Upper lobe of left lung (tissue), 6 donors: ENCODE measurements at regions not wholly inside any gene's neighbourhood (a gene's known extent, or its start where the extent isn't known, plus 50 kb on each side); places are given as distances from the start of the nearest gene placed in this dataset.

Source experiments
- ATAC-seq, 2 donors: fragments of 200-7000 bp; cut with Tn5 transposase; one replicate each; pipeline ENCODE4 v1.9.1; 2022; ENCODE audit warnings: mild to moderate bottlenecking in 2 of 2, moderate library complexity in 2 of 2; ENCODE audit not compliant: low FRiP score in 2 of 2
- DNase-seq, 2 donors: peaks; one replicate each; pipeline ENCODE4 v3.0.0-alpha.2; 2019 to 2020
- H3K27ac ChIP-seq, 4 donors: fragments of 200-600 bp; sonication (generic); one replicate each; pipeline ENCODE4 v1.5.1; 2016 to 2019
- H3K27me3 ChIP-seq, 4 donors: fragments of 200-600 bp; sonication (generic); one replicate each; pipeline ENCODE4 v1.5.1; 2017 to 2019
- H3K36me3 ChIP-seq, 4 donors: fragments of 200-600 bp; sonication (generic); one replicate each; pipeline ENCODE4 v1.5.1; 2016 to 2019
- H3K4me1 ChIP-seq, 4 donors: fragments of 200-600 bp; sonication (generic); one replicate each; pipeline ENCODE4 v1.5.1; 2018 to 2019
- H3K4me3 ChIP-seq, 4 donors: fragments of 200-600 bp; sonication (generic); one replicate each; pipeline ENCODE4 v1.5.1; 2017 to 2019; ENCODE audit warnings: mild to moderate bottlenecking in 2 of 4, moderate library complexity in 1 of 4
- H3K9me3 ChIP-seq, 4 donors: fragments of 200-600 bp; sonication (generic); one replicate each; pipeline ENCODE4 v1.5.1; 2018 to 2019
- CTCF ChIP-seq, 6 experiments: fragments of 450-650 bp in 4 of 6; fragments of 200-600 bp in 2 of 6; sonication (generic) in 2 of 6; IDR thresholded peaks; one replicate each; pipeline ENCODE4 v1.5.1; 2016 to 2019; ENCODE audit warnings: antibody characterized with exemption in 6 of 6
- EP300 ChIP-seq, 4 donors: sonication (generic); formaldehyde crosslinking; IDR thresholded peaks; one replicate each; pipeline ENCODE4 v1.5.1; 2017; ENCODE audit warnings: antibody characterized with exemption in 4 of 4, control low read depth in 2 of 4
- POLR2A ChIP-seq, 4 donors: fragments of 450-650 bp; IDR thresholded peaks; one replicate each; pipeline ENCODE4 v1.5.1; 2016 to 2017; ENCODE audit warnings: antibody characterized with exemption in 4 of 4, mild to moderate bottlenecking in 2 of 4
- POLR2AphosphoS5 ChIP-seq, 2 donors: sonication (generic); formaldehyde crosslinking; IDR thresholded peaks; one replicate each; pipeline ENCODE4 v1.5.1; 2017; ENCODE audit warnings: antibody characterized with exemption in 2 of 2
- WGBS, 2 donors: methylation state at CpG; one replicate each; pipeline ENCODE4 v1.1.5; 2017 to 2018; 5-methylcytosine and 5-hydroxymethylcytosine counted together
- donor health status: DM: no; HTN: no; CAD: no; lungs with moderate emphysema.
- donor health status: DM: no; HTN: yes; CAD: no; lungs with severe emphysema.

DNA sequence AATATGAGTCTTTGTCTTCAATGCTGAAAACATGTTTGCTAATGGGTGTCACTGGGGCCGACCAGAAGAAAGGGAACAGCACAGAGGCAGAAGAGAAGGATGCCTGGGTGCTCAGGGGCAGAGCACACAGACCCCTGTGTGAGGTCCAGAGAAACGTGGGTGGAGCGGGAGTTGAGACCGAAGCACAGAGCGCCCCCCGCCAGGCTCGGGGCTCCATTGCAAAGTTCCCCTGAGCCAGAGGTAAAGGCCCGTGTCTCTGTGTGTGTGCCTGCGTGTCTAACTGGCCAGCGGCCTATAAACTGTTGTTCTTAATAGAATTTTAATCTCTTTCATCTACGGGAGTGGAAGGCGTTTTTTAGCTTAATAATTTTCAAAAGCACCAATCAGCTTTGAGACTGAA, 343.1 kb downstream of the TEX29 start:
- peak in 1 of 2 donors; percentile 57 for DNase-seq
- Histone ChIP-seq H3K36me3 (no peaks in the 10 kb centered on the region), H3K4me1 (peaks cover 0 to 3% (median 0%) of the 10 kb centered on the region in 4 donors), H3K27ac (no peak overlapping the region), H3K9me3 (no peaks in the 10 kb centered on the region), H3K4me3 (no peak overlapping the region), H3K27me3 (no peaks in the 10 kb centered on the region)
- 71 to 75% methylated on average over 12 of the region's 12 CpGs for WGBS, 2 donors
- no peak for TF ChIP-seq POLR2A (IDR thresholded peaks at IDR 0.05)
- TF ChIP-seq EP300 (IDR thresholded peaks at IDR 0.05), result no peak
- TF ChIP-seq CTCF (IDR thresholded peaks at IDR 0.05), result no peak
- no peak for TF ChIP-seq POLR2AphosphoS5 (IDR thresholded peaks at IDR 0.05)
- ATAC-seq, result no peak

DNA sequence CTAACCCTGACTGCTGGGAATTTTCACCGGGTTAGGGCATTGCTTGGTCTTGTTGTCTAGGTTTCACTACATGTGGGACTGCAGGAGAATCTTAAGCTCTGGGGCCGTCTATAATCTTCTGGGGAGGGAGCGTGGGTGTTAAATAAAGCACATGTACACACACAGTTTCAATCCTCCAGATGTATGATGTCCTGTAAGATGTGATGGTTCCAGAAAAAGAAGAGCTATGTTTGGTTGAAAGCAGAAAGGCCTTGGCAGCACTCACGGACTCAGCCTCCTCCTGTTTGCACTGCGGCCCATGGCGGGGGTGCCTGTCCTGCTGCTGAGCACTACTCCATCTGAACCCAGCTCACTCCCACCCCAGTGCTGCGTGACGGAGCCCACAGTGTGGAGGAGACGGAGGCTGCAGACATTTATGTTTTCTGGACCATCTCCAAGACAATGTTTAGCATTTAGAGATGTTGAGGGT, 343.5 kb downstream of the TEX29 start:
- TF ChIP-seq CTCF (IDR thresholded peaks at IDR 0.05) (no peak), POLR2A (IDR thresholded peaks at IDR 0.05) (no peak), POLR2AphosphoS5 (IDR thresholded peaks at IDR 0.05) (no peak), EP300 (IDR thresholded peaks at IDR 0.05) (no peak)
- WGBS, 2 donors, result 71 to 83% methylated on average over 8 to 9 of the region's 9 CpGs
- no peak overlapping the region for H3K4me3 ChIP-seq
- peaks cover 0 to 3% (median 0%) of the 10 kb centered on the region in 4 donors for H3K4me1 ChIP-seq
- ATAC-seq (no peak), DNase-seq (no peak)
- H3K9me3 ChIP-seq, result no peaks in the 10 kb centered on the region
- H3K27ac ChIP-seq, result no peak overlapping the region
- no peaks in the 10 kb centered on the region for H3K36me3 ChIP-seq
- H3K27me3 ChIP-seq, result no peaks in the 10 kb centered on the region

GRCh38 chr13:111664696-111665095, 344.3 kb downstream of the TEX29 start:
- H3K27ac ChIP-seq, result no peak overlapping the region
- ATAC-seq (no peak), DNase-seq (no peak)
- H3K36me3 ChIP-seq, result no peaks in the 10 kb centered on the region
- WGBS, 2 donors, result 80 to 85% methylated on average over 2 to 4 of the region's 4 CpGs
- peaks cover 0 to 3% (median 0%) of the 10 kb centered on the region in 4 donors for H3K4me1 ChIP-seq
- TF ChIP-seq CTCF (IDR thresholded peaks at IDR 0.05) (no peak), POLR2A (IDR thresholded peaks at IDR 0.05) (no peak), EP300 (IDR thresholded peaks at IDR 0.05) (no peak), POLR2AphosphoS5 (IDR thresholded peaks at IDR 0.05) (no peak)
- H3K27me3 ChIP-seq, result no peaks in the 10 kb centered on the region
- H3K4me3 ChIP-seq, result no peak overlapping the region
- no peaks in the 10 kb centered on the region for H3K9me3 ChIP-seq

DNA sequence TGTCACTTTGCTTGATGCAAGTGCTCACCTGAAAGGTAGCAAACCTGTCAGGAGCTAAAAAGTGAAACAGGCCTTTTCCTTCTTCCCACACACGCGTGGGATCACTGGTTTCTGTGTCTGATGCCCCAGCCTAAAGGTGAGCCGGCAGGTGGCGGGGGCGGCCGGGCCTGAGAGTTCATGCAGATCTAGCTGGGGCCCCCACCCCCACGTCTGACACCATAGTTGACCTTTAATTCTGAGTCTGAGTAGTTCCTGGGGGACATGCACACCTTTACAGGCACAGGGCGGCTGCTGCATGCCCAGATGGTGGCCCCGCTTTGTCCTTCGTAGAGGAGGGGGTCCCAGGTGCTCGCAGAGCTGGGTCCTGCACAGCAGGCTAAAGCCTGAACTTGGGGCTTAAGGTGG, 345.3 kb downstream of the TEX29 start:
- H3K27ac ChIP-seq, result no peak overlapping the region
- H3K4me1 ChIP-seq, result peaks cover 0 to 3% (median 0%) of the 10 kb centered on the region in 4 donors
- ATAC-seq, result no peak
- H3K36me3 ChIP-seq, result no peaks in the 10 kb centered on the region
- H3K9me3 ChIP-seq, result no peaks in the 10 kb centered on the region
- no peak for TF ChIP-seq POLR2A (IDR thresholded peaks at IDR 0.05)
- H3K27me3 ChIP-seq, result no peaks in the 10 kb centered on the region
- DNase-seq, result peak in 1 of 2 donors; percentile 68
- WGBS, 2 donors, result 74 to 80% methylated on average over 9 to 11 of the region's 11 CpGs
- no peak overlapping the region for H3K4me3 ChIP-seq

DNA sequence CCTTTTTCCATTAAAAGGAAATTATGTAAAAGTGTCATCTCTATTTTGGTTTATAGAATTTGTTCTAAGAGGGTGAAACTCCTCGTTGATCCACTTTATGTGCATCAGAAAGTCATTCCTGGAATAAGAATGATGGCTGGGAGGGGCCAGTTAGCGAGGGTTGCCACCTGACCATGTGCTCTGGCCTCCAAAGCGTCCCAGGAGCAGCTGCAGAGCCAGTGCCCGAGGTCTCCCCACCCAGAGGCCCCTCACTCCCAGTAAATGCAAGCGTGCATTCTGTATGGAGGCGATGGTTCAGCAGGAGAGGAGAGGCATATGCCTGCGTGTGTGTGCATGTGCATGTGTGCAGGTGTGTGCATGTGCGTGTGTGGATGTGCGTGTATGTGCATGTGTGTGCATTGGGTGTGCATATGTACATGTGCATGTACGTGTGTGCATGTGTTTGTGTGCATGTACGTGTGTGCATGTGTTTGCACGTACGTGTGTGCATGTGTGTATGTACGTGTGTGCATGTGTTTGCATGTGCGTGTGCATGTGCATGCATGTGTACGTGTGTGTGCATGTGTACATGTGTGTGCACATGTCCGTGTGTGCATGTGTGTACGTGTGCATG, 345.8 kb downstream of the TEX29 start:
- ATAC-seq (no peak), DNase-seq (no peak)
- 78 to 82% methylated on average over 18 of the region's 18 CpGs for WGBS, 2 donors
- no peak overlapping the region for H3K27ac ChIP-seq
- no peaks in the 10 kb centered on the region for H3K9me3 ChIP-seq
- TF ChIP-seq POLR2A (IDR thresholded peaks at IDR 0.05), result no peak
- TF ChIP-seq POLR2AphosphoS5 (IDR thresholded peaks at IDR 0.05), result no peak
- TF ChIP-seq EP300 (IDR thresholded peaks at IDR 0.05), result no peak
- no peak for TF ChIP-seq CTCF (IDR thresholded peaks at IDR 0.05)
- H3K4me3 ChIP-seq, result no peak overlapping the region
- H3K36me3 ChIP-seq, result no peaks in the 10 kb centered on the region
- H3K27me3 ChIP-seq, result no peaks in the 10 kb centered on the region
- peaks cover 0 to 3% (median 0%) of the 10 kb centered on the region in 4 donors for H3K4me1 ChIP-seq
